ENCODE measurements at regions not wholly inside any gene's neighbourhood (a gene's known extent, or its start where the extent isn't known, plus 50 kb on each side); places are given as distances from the start of the nearest gene placed in this dataset.
"Not testable (repeated sequence)": the region's sequence is repeated elsewhere in the genome, so short reads cannot be mapped to it uniquely, and the experiment has no call there.

- DNase-seq = not testable (repeated sequence)
These were observed 100.5 kb upstream of the GRIN3A start for GRCh38 chr9:101838988-101839387.

DNA sequence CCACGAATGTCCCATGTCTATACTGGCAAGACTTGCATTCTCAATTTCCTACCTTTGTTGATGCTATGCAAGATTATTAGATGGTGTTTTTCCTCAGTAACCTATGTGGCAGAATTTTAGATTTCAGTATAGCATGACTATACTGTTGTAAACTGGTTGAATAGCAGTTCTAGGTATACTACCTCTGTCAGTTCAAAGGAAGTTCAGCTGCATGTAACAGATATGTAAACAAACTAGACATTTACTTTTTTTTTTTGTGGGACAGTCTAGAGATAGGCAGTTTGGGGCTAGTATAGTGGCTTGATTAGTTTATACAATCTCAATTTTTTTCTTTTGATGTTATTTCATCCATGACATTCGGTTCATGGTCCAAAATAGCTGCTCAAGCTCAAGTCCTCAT is 97.6 kb upstream of the GRIN3A start:
- DNase-seq = no peak

DNA sequence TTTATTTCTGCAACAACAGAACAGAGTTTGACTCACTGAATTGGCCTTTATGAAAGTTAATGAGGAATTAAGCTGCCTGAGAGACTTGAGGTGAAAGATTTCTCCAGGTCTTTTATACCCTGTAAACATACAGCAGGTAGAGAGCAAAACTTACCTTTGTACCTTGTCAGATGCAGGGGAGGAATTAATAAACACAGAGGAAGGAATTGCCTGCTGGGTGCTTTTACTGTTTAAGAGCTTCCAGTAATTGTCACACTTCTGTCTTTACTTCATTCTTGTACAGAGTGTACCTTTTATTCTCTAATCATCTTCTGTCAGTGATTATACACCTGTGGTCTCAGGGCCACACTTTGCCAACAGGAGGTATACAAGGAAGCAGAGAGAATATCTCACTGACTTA is 94.0 kb upstream of the GRIN3A start:
- no peak for DNase-seq

DNA sequence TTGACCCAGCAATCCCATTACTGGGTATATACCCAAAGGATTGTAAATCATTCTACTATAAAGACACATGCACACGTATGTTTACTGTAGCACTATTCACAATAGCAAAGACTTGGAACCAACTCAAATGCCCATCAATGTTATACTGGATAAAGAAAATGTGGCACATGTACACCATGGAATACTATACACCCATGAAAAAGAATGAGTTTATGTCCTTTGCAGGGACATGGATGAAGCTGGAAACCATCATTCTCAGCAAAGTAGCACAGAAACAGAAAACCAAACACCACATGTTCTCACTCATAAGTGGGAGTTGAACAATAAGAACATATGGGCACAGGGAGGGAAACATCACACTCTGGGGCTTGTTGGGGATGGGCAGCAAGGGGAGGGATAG is 83.0 kb upstream of the GRIN3A start:
- DNase-seq = not testable (repeated sequence)

- not testable (repeated sequence) for DNase-seq
These were observed 82.5 kb upstream of the GRIN3A start for GRCh38 chr9:101820983-101821382.

DNA sequence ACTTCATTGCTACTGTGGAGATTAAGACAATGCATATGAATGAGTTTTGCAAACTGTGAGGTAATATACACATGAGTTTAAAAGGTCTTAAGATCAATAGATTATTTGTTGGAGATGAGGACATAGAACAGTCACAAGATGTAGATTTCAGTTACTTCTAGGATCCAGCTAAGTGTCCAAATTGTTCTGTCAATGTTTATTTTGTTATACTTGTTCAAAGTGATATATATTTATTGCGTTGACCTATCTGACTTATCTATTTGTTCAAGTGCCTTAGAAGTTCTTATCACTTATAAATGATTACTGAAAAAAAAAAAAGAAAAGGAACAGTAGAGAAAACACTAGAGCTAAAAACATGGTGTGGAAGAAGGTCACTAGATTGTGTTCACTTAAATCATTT is 75.6 kb upstream of the GRIN3A start:
- no peak for DNase-seq

DNA sequence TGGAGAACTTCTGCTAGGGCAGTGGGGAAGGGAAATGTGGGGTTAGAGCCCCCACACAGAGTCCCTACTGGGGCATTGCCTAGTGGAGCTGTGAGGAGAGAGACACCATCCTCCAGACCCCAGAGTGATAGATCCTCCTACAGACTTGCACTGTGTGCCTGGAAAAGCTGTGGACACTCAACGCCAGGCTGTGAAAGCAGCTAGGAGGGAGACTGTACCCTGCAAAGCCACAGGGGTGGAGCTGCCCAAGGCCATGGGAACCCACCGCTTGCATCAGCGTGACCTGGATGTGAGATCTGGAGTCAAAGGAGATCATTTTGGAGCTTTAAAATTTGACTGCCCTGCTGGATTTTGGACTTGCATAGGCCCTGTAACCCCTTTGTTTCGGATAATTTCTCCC is 69.4 kb upstream of the GRIN3A start:
- not testable (repeated sequence) for DNase-seq

- DNase-seq = no peak
These were observed 57.6 kb upstream of the GRIN3A start for GRCh38 chr9:101796044-101796443.

DNA sequence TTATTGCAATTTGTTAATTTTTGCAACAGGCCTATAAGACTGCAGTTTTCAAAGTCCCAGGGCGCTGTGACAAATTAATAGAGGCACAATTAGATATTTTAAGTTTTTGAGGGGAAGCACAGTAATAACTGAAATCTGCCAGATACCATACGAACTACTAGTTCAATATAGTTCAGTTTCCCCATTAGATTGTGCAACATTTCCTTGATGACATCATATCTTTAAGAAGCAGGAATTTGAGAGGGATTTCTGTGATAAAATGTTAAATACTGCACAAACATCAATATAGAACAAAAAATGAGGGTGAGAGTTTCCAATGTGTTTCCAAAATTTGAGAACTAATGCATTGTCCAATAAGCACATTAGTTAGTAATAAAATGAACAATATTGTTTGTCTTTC is 56.7 kb upstream of the GRIN3A start:
- DNase-seq = no peak

DNA sequence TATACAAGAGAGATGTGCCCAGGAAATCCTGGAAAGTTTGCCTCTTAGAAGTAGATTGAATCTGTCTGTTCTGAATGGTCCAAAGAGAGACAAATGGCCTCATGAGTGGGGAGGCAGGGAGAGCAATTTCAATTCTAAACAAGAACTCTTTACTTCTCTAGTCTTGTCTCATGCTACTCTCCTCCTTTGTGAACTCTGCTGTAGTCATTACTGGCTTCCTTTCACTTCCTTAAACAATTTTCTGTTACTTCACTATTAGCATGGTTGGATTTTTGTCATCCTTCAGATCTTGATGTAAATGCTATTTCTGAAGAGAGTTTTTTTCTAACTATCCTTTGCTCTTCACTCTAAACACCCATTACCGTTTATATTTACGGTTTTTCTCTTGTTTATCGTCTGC is 54.0 kb upstream of the GRIN3A start:
- no peak for DNase-seq

DNA sequence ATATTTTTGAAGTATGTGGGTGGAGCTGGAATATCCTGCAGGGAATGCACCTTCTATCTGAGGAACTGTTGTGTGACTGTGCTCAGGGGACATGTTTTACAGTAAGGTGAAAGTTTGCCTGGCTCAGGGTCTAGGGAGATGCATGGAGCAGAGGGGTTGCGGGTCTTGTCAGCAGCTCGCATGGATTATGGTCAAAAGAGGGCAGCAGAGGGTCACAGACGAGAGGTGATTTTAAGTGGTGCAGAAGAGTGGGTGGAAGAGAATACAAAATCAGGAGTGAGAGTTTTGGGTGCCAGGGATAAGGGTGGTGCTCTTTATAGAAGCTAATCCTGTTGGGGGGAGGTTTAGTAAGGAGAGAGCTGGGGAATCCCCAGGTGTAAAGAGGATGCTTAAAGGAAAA is 53.5 kb upstream of the GRIN3A start:
- no peak for DNase-seq

- no peak for DNase-seq
These were observed 53.1 kb upstream of the GRIN3A start for GRCh38 chr9:101791533-101791932.

All from NCI-H1417 treated with DMSO at 0.1 percent for 48 hours (cell line).